Psoas muscle (tissue), 7 donors: ENCODE measurements at regions not wholly inside any gene's neighbourhood (a gene's known extent, or its start where the extent isn't known, plus 50 kb on each side); places are given as distances from the start of the nearest gene placed in this dataset.

Experiments used
- ATAC-seq, 4 donors: fragments of 200-7000 bp; cut with Tn5 transposase; one replicate each; pipeline ENCODE4 v1.9.1; 2020; ENCODE audit warnings: moderate library complexity in 3 of 4, mild to moderate bottlenecking in 2 of 4
- DNase-seq, 2 donors: peaks; one replicate each; pipeline ENCODE4 v3.0.0-alpha.2; 2020
- H3K27ac ChIP-seq: fragments of 200-600 bp; one replicate; pipeline ENCODE4 v1.8.0; 2022
- H3K27me3 ChIP-seq, 3 donors: fragments of 200-600 bp in 1 of 3; one replicate each; pipeline versions ENCODE4 v1.6.1 to v1.8.0; 2013 to 2022; ENCODE audit warnings: low read length in 2 of 3, mild to moderate bottlenecking in 2 of 3, moderate library complexity in 1 of 3; ENCODE audit not compliant: insufficient read depth in 3 of 3
- H3K36me3 ChIP-seq, 2 donors: fragments of 200-600 bp in 1 of 2; one replicate each; pipeline versions ENCODE4 v1.6.1 to v1.8.0; 2013 to 2022; ENCODE audit warnings: low read depth in 1 of 2, mild to moderate bottlenecking in 1 of 2, moderate library complexity in 1 of 2; ENCODE audit not compliant: insufficient read depth in 1 of 2
- H3K4me1 ChIP-seq: fragments of 200-600 bp; one replicate; pipeline ENCODE4 v1.8.0; 2022
- H3K4me3 ChIP-seq: fragments of 200-600 bp; one replicate; pipeline ENCODE4 v1.8.0; 2022; ENCODE audit warnings: mild to moderate bottlenecking
- H3K9me3 ChIP-seq: fragments of 200-600 bp; one replicate; pipeline ENCODE4 v1.8.0; 2022
- CTCF ChIP-seq: fragments of 200-600 bp; IDR thresholded peaks from one replicate; pipeline ENCODE4 v1.8.0; 2022; ENCODE audit warnings: antibody characterized with exemption
- WGBS, 3 donors: extraction: QIAGEN DNeasy Blood & Tissue Kit; methylation state at CpG; one replicate each; pipeline versions ENCODE4 v1.1.6 to v1.1.7; 2013; 5-methylcytosine and 5-hydroxymethylcytosine counted together
- intact Hi-C, 2 donors: fragments of 100-400 bp; cut with DNase I; formaldehyde crosslinking; loops; one replicate each; pipeline versions ENCODE4 v1.11.0 to v1.14.2; 2022
- donor health status: healthy with polysubstance abuse.
- donor health status: DM: no; HTN: no; CAD: no; lungs with moderate emphysema.
- donor health status: Bipolar disorder and iron deficiency.
- donor health status: healthy.
- donor health status: DM: yes; HTN: yes; CAD: no.
- donor health status: DM: no; HTN: no; CAD: no.
- donor health status: DM: yes; HTN: yes; CAD: no.

DNA sequence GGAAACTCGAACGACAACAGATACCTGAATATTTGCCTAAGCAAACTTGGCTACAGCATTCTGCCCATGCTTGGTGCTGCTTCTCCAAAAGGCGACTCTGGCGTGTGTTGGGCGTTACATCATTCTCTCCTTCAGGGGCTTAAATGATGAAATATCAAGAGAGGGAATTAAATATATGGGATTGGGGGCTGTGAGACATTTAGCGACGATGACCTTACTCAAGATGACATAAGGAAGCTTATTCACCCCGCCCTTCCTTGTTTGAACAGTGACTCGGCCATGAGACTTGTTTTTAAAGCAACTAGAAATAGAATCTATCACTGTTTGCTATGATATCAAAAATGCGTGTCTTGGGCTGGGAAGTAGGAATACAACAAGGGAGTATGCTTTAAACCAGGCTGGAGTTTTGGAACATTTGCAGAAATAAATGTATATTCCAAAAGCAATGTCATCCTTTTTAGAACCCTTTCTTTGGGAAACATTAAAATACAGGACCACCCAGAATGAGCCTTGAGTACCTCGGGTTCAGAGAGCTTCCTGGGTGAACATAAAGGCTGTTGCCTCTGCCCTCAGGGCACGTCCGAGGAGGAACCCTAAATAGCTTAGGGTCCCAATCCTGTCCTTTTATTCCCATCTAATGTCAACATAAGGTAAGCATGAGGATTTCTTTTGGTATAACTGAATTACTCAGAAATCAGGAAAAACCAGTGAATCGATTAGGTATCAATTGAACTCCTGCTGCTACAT lies 123.3 kb upstream of the SLC45A1 start:
- DNase-seq, result no peak
- 81 to 84% (median 82%) methylated on average over 14 of the region's 14 CpGs for WGBS, 3 donors
- intact Hi-C loops, result no loop called here
- H3K27ac ChIP-seq, result no peak overlapping the region
- H3K4me1 ChIP-seq, result no peaks in the 10 kb centered on the region
- H3K4me3 ChIP-seq, result no peak overlapping the region
- no peak for ATAC-seq
- H3K27me3 ChIP-seq, result no peaks in the 10 kb centered on the region
- H3K36me3 ChIP-seq, result no peaks in the 10 kb centered on the region
- TF ChIP-seq CTCF, result no peak
- H3K9me3 ChIP-seq, result no peaks in the 10 kb centered on the region

GRCh38 chr1:8193840-8194406 lies 124.0 kb upstream of the SLC45A1 start:
- Histone ChIP-seq H3K9me3 (no peaks in the 10 kb centered on the region), H3K27ac (no peak overlapping the region), H3K27me3 (no peaks in the 10 kb centered on the region), H3K4me1 (no peaks in the 10 kb centered on the region), H3K4me3 (no peak overlapping the region), H3K36me3 (no peaks in the 10 kb centered on the region)
- intact Hi-C loops, result no loop called here
- WGBS, 3 donors, result 82 to 87% (median 86%) methylated on average over 8 of the region's 8 CpGs
- DNase-seq, result no peak
- no peak for TF ChIP-seq CTCF
- ATAC-seq, result no peak

- no peaks in the 10 kb centered on the region for H3K4me1 ChIP-seq
- H3K36me3 ChIP-seq, result no peaks in the 10 kb centered on the region
- no peak overlapping the region for H3K27ac ChIP-seq
- intact Hi-C loops, result no loop called here
- TF ChIP-seq CTCF, result no peak
- WGBS, 3 donors, result 86 to 92% (median 89%) methylated on average over 9 of the region's 9 CpGs
- H3K4me3 ChIP-seq, result no peak overlapping the region
- DNase-seq, result no peak
- no peaks in the 10 kb centered on the region for H3K9me3 ChIP-seq
- H3K27me3 ChIP-seq, result no peaks in the 10 kb centered on the region
- no peak for ATAC-seq
Measured at GRCh38 chr1:8191474-8191873, 126.4 kb upstream of the SLC45A1 start.

DNA sequence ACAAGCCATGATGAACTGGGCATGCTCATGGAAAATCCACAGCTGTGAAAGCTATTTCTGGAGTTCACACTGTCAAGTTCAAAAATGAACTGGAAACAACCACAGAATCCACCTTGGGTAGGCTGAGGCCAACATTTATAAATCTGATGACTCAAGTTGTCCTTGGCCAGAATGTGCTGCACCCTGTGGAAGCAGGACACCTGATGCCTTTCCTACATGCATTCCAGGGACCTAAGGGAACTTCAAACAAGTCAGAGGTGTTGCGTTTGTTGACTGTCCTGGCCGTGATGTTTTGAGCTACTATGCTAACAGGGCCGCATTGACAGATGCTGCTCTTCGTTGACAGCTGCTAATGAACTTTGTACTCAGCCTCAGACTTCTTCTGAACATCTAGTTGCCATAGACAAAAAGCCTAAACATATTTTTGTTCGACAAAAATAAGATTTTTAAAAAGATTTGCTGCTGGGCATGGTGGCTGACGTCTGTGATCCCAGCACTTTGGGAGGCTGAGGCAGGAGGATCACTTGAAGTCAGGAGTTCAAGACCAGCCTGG lies 127.9 kb upstream of the SLC45A1 start:
- Histone ChIP-seq H3K36me3 (no peaks in the 10 kb centered on the region), H3K4me1 (no peaks in the 10 kb centered on the region), H3K27ac (peak overlapping the region; percentile 41), H3K4me3 (no peak overlapping the region), H3K27me3 (no peaks in the 10 kb centered on the region), H3K9me3 (no peaks in the 10 kb centered on the region)
- intact Hi-C loops, result no loop called here
- peak; percentile 87 to 98 (median 96) for ATAC-seq
- DNase-seq, result no peak
- WGBS, 3 donors, result 53 to 59% (median 59%) methylated on average over 6 of the region's 6 CpGs
- no peak for TF ChIP-seq CTCF
